ENCODE measurements at regions not wholly inside any gene's neighbourhood (a gene's known extent, or its start where the extent isn't known, plus 50 kb on each side); places are given as distances from the start of the nearest gene placed in this dataset.

- H3K27ac ChIP-seq (ENCODE audit: low read depth, low read length), result no peak overlapping the region
- H3K4me1 ChIP-seq (ENCODE audit: insufficient read depth, low read length), result peaks cover 4% of the 10 kb centered on the region
- H2AFZ ChIP-seq (ENCODE audit: low read length), result no peak overlapping the region
- H3K27me3 ChIP-seq (ENCODE audit: insufficient read depth, low read length), result peaks cover 3% of the 10 kb centered on the region
- no peak for DNase-seq (ENCODE audit: insufficient read length, low spot score, missing footprints)
- no peak for TF ChIP-seq CTCF (IDR thresholded peaks at IDR 0.05; ENCODE audit: extremely low read depth, low read depth, low read length)
- H3K36me3 ChIP-seq (ENCODE audit: insufficient read depth, low read length), result no peaks in the 10 kb centered on the region
- no peaks in the 10 kb centered on the region for H4K20me1 ChIP-seq (ENCODE audit: insufficient read depth, low read length)
- H3K9me3 ChIP-seq (ENCODE audit: low read depth, low read length), result no peaks in the 10 kb centered on the region
- H3K4me2 ChIP-seq (ENCODE audit: insufficient read depth, low read length), result no peak overlapping the region
- H3K4me3 ChIP-seq (ENCODE audit: insufficient read depth, low read length), result no peak overlapping the region
- no peaks in the 10 kb centered on the region for H3K79me2 ChIP-seq (ENCODE audit: insufficient read depth, low read length)
These were observed 110.6 kb upstream of the C1QTNF7 start for GRCh38 chr4:15317246-15317645.

- TF ChIP-seq CTCF (IDR thresholded peaks at IDR 0.05; ENCODE audit: extremely low read depth, low read depth, low read length), result no peak
- peaks cover 4% of the 10 kb centered on the region for H3K4me1 ChIP-seq (ENCODE audit: insufficient read depth, low read length)
- no peak overlapping the region for H2AFZ ChIP-seq (ENCODE audit: low read length)
- no peak overlapping the region for H3K4me2 ChIP-seq (ENCODE audit: insufficient read depth, low read length)
- H3K9me3 ChIP-seq (ENCODE audit: low read depth, low read length), result no peaks in the 10 kb centered on the region
- H3K79me2 ChIP-seq (ENCODE audit: insufficient read depth, low read length), result no peaks in the 10 kb centered on the region
- H3K36me3 ChIP-seq (ENCODE audit: insufficient read depth, low read length), result no peaks in the 10 kb centered on the region
- H3K4me3 ChIP-seq (ENCODE audit: insufficient read depth, low read length), result no peak overlapping the region
- H3K27me3 ChIP-seq (ENCODE audit: insufficient read depth, low read length), result peaks cover 3% of the 10 kb centered on the region
- no peaks in the 10 kb centered on the region for H4K20me1 ChIP-seq (ENCODE audit: insufficient read depth, low read length)
- no peak for DNase-seq (ENCODE audit: insufficient read length, low spot score, missing footprints)
- H3K27ac ChIP-seq (ENCODE audit: low read depth, low read length), result no peak overlapping the region
These were observed 109.0 kb upstream of the C1QTNF7 start for GRCh38 chr4:15318621-15319348.

GRCh38 chr4:15320121-15320678 lies 107.6 kb upstream of the C1QTNF7 start:
- peaks cover 4% of the 10 kb centered on the region for H3K4me1 ChIP-seq (ENCODE audit: insufficient read depth, low read length)
- H3K27ac ChIP-seq (ENCODE audit: low read depth, low read length), result no peak overlapping the region
- no peaks in the 10 kb centered on the region for H4K20me1 ChIP-seq (ENCODE audit: insufficient read depth, low read length)
- no peak for TF ChIP-seq CTCF (IDR thresholded peaks at IDR 0.05; ENCODE audit: extremely low read depth, low read depth, low read length)
- H3K4me3 ChIP-seq (ENCODE audit: insufficient read depth, low read length), result no peak overlapping the region
- H2AFZ ChIP-seq (ENCODE audit: low read length), result no peak overlapping the region
- no peaks in the 10 kb centered on the region for H3K9me3 ChIP-seq (ENCODE audit: low read depth, low read length)
- H3K4me2 ChIP-seq (ENCODE audit: insufficient read depth, low read length), result no peak overlapping the region
- peaks cover 3% of the 10 kb centered on the region for H3K27me3 ChIP-seq (ENCODE audit: insufficient read depth, low read length)
- DNase-seq (ENCODE audit: insufficient read length, low spot score, missing footprints), result no peak
- no peaks in the 10 kb centered on the region for H3K36me3 ChIP-seq (ENCODE audit: insufficient read depth, low read length)
- H3K79me2 ChIP-seq (ENCODE audit: insufficient read depth, low read length), result no peaks in the 10 kb centered on the region

GRCh38 chr4:15322006-15322405 lies 105.8 kb upstream of the C1QTNF7 start:
- no peak overlapping the region for H3K4me3 ChIP-seq (ENCODE audit: insufficient read depth, low read length)
- no peak overlapping the region for H3K4me2 ChIP-seq (ENCODE audit: insufficient read depth, low read length)
- H4K20me1 ChIP-seq (ENCODE audit: insufficient read depth, low read length), result no peaks in the 10 kb centered on the region
- DNase-seq (ENCODE audit: insufficient read length, low spot score, missing footprints), result no peak
- H3K27ac ChIP-seq (ENCODE audit: low read depth, low read length), result no peak overlapping the region
- H3K36me3 ChIP-seq (ENCODE audit: insufficient read depth, low read length), result no peaks in the 10 kb centered on the region
- H2AFZ ChIP-seq (ENCODE audit: low read length), result no peak overlapping the region
- no peaks in the 10 kb centered on the region for H3K9me3 ChIP-seq (ENCODE audit: low read depth, low read length)
- H3K27me3 ChIP-seq (ENCODE audit: insufficient read depth, low read length), result peaks cover 3% of the 10 kb centered on the region
- H3K79me2 ChIP-seq (ENCODE audit: insufficient read depth, low read length), result no peaks in the 10 kb centered on the region
- H3K4me1 ChIP-seq (ENCODE audit: insufficient read depth, low read length), result peaks cover 4% of the 10 kb centered on the region
- TF ChIP-seq CTCF (IDR thresholded peaks at IDR 0.05; ENCODE audit: extremely low read depth, low read depth, low read length), result no peak
